ENCODE measurements at regions not wholly inside any gene's neighbourhood (a gene's known extent, or its start where the extent isn't known, plus 50 kb on each side); places are given as distances from the start of the nearest gene placed in this dataset.

DNA sequence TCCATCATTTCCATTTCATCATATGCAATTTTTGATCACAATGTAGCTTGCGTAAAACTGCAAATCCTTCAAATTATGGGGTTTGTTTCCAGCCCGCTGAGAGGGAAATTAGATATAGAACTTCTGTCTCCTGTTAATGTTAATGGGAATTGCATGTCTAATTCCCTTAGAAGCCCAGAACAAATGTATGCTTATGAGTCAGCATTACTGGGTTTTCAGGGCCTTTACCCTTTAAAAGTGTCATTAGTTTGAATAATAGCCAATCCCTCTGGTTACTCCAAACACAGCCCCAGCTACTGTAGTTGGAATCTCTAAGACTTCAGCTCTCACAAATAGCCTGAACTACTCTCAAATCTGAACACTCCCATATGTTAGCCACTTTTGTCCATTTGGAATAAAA, 439.4 kb downstream of the C3orf38 start:
- TF ChIP-seq CTCF (IDR thresholded peaks at IDR 0.05; ENCODE audit: low read depth, low read length) = no peak
- TF ChIP-seq, protein P1, sequence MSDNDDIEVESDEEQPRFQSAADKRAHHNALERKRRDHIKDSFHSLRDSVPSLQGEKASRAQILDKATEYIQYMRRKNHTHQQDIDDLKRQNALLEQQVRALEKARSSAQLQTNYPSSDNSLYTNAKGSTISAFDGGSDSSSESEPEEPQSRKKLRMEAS (IDR thresholded peaks at IDR 0.05; ENCODE audit: low read depth, low read length) = no peak

Data from NB4 (cell line).